Parathyroid adenoma (tissue), 2 donors: ENCODE measurements at regions not wholly inside any gene's neighbourhood (a gene's known extent, or its start where the extent isn't known, plus 50 kb on each side); places are given as distances from the start of the nearest gene placed in this dataset.

Experiments
- H2AFZ ChIP-seq: fragments of 300-600 bp; sonication (generic); one replicate; pipeline ENCODE4 v1.7.0; 2017; ENCODE audit warnings: antibody characterized with exemption, mild to moderate bottlenecking
- H3K27ac ChIP-seq: fragments of 300-600 bp; sonication (generic); one replicate; pipeline ENCODE4 v1.7.0; 2017
- H3K27me3 ChIP-seq: fragments of 300-600 bp; sonication (generic); one replicate; pipeline ENCODE4 v1.7.0; 2017; ENCODE audit warnings: low read length; ENCODE audit not compliant: control insufficient read depth, insufficient read depth
- H3K36me3 ChIP-seq: fragments of 300-600 bp; sonication (generic); one replicate; pipeline ENCODE4 v1.7.0; 2017; ENCODE audit warnings: low read length; ENCODE audit not compliant: control insufficient read depth, insufficient read depth
- H3K4me1 ChIP-seq: fragments of 300-600 bp; sonication (generic); one replicate; pipeline ENCODE4 v1.7.0; 2017; ENCODE audit warnings: control low read depth
- H3K4me2 ChIP-seq: fragments of 300-600 bp; sonication (generic); one replicate; pipeline ENCODE4 v1.7.0; 2017; ENCODE audit warnings: low read length
- H3K4me3 ChIP-seq: fragments of 300-600 bp; sonication (generic); one replicate; pipeline ENCODE4 v1.7.0; 2017; ENCODE audit warnings: low read depth, low read length
- H3K79me2 ChIP-seq: fragments of 300-600 bp; sonication (generic); one replicate; pipeline ENCODE4 v1.7.0; 2017; ENCODE audit warnings: control low read depth
- H3K9ac ChIP-seq: fragments of 300-600 bp; sonication (generic); one replicate; pipeline ENCODE4 v1.7.0; 2017; ENCODE audit warnings: mild to moderate bottlenecking
- H3K9me3 ChIP-seq: fragments of 300-600 bp; sonication (generic); one replicate; pipeline ENCODE4 v1.7.0; 2017; ENCODE audit warnings: low read length; ENCODE audit not compliant: control insufficient read depth
- TF ChIP-seq, protein P1 (sequence below): fragments of 300-600 bp; sonication (generic); IDR thresholded peaks from one replicate; pipeline ENCODE4 v1.7.0; 2017; ENCODE audit warnings: antibody characterized with exemption, mild to moderate bottlenecking
- donor health status: primary hyperparathyroidism.

DNA sequence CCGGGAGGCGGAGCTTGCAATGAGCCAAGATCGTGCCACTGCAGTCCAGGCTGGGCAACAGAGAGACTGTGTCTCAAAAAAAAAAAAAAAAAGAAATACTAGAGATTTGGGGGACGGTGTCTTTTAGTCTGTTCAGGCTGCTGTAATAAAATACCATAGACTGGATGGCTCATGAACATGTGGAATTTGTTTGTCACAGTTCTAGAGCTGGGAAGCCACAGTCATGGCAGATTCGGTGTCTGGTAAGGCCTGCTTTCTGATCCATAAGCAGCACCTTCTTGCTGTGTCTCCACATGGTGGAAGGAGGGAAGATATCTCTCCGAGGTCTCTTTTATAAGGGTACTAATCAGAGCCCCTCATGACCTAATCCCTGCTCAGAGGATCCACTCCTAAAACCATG lies 102.7 kb upstream of the MKLN1 start:
- H3K36me3 ChIP-seq: no peaks in the 10 kb centered on the region
- no peak overlapping the region for H3K9ac ChIP-seq
- no peak overlapping the region for H3K4me3 ChIP-seq
- peak overlapping the region; percentile 78 for H2AFZ ChIP-seq
- H3K9me3 ChIP-seq: no peaks in the 10 kb centered on the region
- no peak overlapping the region for H3K4me2 ChIP-seq
- TF ChIP-seq, protein P1, sequence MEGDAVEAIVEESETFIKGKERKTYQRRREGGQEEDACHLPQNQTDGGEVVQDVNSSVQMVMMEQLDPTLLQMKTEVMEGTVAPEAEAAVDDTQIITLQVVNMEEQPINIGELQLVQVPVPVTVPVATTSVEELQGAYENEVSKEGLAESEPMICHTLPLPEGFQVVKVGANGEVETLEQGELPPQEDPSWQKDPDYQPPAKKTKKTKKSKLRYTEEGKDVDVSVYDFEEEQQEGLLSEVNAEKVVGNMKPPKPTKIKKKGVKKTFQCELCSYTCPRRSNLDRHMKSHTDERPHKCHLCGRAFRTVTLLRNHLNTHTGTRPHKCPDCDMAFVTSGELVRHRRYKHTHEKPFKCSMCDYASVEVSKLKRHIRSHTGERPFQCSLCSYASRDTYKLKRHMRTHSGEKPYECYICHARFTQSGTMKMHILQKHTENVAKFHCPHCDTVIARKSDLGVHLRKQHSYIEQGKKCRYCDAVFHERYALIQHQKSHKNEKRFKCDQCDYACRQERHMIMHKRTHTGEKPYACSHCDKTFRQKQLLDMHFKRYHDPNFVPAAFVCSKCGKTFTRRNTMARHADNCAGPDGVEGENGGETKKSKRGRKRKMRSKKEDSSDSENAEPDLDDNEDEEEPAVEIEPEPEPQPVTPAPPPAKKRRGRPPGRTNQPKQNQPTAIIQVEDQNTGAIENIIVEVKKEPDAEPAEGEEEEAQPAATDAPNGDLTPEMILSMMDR: no peak
- no peaks in the 10 kb centered on the region for H3K79me2 ChIP-seq
- no peaks in the 10 kb centered on the region for H3K27me3 ChIP-seq
- H3K27ac ChIP-seq: peak overlapping the region; percentile 84
- peaks cover 12% of the 10 kb centered on the region for H3K4me1 ChIP-seq

DNA sequence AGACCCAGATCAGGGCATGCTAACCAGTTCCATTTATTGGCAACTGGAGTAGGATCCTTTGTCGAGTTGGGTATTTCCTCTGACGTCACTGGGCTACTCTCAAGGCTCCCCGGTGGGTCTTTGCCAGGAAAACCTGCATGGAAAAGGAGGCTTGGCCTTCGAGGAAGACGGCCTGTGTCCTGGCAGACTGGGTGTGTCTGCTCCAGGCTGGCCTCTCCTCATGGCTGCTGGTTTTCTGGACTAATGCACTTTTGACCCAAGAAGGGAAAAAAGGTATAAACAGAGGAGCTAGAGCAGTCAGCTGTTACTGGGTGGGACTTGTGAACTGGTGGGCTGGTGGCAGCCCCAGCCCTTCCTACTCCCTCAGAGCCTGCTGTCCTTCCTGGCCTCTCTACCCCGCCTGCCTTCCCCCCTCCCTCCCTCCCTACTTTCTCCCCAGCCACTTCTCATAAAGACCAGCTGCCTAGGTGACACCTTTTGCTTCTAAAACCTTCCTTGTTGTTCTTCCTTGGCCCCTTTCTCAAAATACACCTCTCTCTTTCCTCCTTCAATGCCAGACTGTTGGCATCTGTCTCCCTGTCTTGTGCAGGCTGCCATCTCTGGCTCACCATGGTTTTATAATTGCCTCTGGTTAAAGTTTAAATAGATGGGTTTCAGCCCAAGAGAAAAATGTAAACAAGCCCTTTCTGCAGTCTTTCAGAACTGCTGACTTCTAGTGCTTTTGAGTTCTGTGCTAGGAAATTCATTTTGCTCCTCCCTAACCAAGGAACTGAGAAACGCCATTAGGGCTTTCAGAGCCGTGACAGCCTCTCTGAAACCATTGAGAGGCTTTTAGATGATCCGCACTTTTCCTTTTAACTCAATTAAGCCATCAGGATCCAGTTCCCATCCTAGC lies 101.8 kb upstream of the MKLN1 start:
- Histone ChIP-seq H3K9ac (no peak overlapping the region), H3K36me3 (no peaks in the 10 kb centered on the region), H3K4me2 (no peak overlapping the region), H2AFZ (peak overlapping the region; percentile 78), H3K27me3 (no peaks in the 10 kb centered on the region), H3K27ac (peak overlapping the region; percentile 84), H3K4me1 (peaks cover 12% of the 10 kb centered on the region), H3K4me3 (no peak overlapping the region), H3K9me3 (no peaks in the 10 kb centered on the region), H3K79me2 (no peaks in the 10 kb centered on the region)
- TF ChIP-seq, protein P1: no peak

DNA sequence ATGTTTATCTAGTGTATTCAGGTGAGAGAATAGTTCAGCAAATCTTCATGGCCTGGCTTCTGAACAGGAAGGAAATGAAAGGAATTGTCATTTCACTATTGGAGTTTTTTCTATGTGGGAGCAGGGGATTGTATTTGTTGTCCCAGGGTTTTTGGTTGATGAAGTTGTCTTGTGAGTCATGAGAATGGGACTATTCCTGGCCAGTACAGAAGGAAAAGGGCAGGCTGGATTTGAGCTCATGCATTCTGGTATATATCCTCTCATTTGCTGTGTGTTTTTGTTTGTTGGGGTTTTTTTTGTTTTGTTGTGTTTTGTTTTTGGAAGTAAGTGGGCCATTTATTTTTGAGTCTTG lies 101.2 kb upstream of the MKLN1 start:
- H2AFZ ChIP-seq: peak overlapping the region; percentile 78
- no peaks in the 10 kb centered on the region for H3K9me3 ChIP-seq
- TF ChIP-seq, protein P1: no peak
- peak overlapping the region; percentile 84 for H3K27ac ChIP-seq
- no peaks in the 10 kb centered on the region for H3K79me2 ChIP-seq
- no peak overlapping the region for H3K9ac ChIP-seq
- H3K4me3 ChIP-seq: no peak overlapping the region
- no peaks in the 10 kb centered on the region for H3K36me3 ChIP-seq
- H3K4me1 ChIP-seq: peaks cover 12% of the 10 kb centered on the region
- no peak overlapping the region for H3K4me2 ChIP-seq
- H3K27me3 ChIP-seq: no peaks in the 10 kb centered on the region

DNA sequence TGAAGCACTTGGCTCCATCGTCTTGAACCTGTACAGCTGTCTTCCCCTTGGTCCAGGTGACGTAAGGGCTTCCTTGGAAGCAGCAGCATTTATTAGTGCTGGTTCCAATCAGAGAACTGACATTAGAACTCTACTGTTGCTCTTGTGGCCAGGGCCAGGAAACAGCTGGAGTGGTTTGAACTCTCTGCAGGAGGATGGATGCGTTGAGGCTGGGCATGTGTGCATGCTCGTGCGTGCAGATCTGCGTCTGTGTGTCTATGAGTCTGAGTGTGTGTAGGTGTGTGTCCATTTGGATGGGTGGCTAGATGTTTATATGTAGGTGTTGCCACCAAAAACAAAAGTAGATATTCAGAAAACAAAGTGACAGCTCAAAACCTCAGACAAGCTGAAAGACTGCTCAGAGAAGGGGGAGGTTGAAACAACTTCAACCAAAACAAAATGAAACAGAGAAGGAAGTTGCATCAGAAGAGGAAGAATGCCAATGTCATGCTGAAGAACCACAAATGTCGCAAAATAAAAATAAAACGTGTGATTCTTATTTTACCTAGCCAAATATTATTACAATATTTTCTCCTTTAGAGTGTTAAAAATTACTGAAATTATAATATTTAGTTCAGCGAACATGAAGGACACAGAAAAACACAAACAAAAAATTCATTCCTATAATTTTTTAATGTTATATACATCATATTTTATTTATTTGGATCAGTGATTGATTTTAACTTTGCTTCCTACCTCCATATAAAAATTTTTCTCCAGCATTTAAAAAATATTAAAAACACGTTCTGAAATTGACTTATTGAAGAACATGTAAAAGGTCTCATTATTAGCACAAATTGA lies 96.1 kb upstream of the MKLN1 start:
- no peak overlapping the region for H3K27ac ChIP-seq
- no peaks in the 10 kb centered on the region for H3K79me2 ChIP-seq
- TF ChIP-seq, protein P1: no peak
- H3K4me1 ChIP-seq: no peaks in the 10 kb centered on the region
- H2AFZ ChIP-seq: no peak overlapping the region
- no peak overlapping the region for H3K4me2 ChIP-seq
- H3K4me3 ChIP-seq: no peak overlapping the region
- no peaks in the 10 kb centered on the region for H3K9me3 ChIP-seq
- no peaks in the 10 kb centered on the region for H3K27me3 ChIP-seq
- H3K36me3 ChIP-seq: no peaks in the 10 kb centered on the region
- H3K9ac ChIP-seq: no peak overlapping the region
